H1 (cell line): ENCODE measurements at regions not wholly inside any gene's neighbourhood (a gene's known extent, or its start where the extent isn't known, plus 50 kb on each side); places are given as distances from the start of the nearest gene placed in this dataset.

Experiments used
- KDM1A ChIP-seq: fragments of 200-600, 300-600 bp; sonication (generic); IDR thresholded peaks from 2 replicates; pipeline ENCODE4 v1.7.1; 2016; ENCODE audit warnings: mild to moderate bottlenecking, low read length, borderline replicate concordance
- MAFK ChIP-seq: IDR thresholded peaks from 2 replicates; pipeline ENCODE4 v1.6.1; 2012; ENCODE audit warnings: low read depth, mild to moderate bottlenecking, improper control_type of control experiment, low read length
- NRF1 ChIP-seq: IDR thresholded peaks from 2 replicates; pipeline ENCODE4 v1.6.1; 2011; ENCODE audit warnings: mild to moderate bottlenecking, low read depth, low read length, improper control_type of control experiment
- TF ChIP-seq, protein P1 (sequence below), 3 experiments: IDR thresholded peaks; 1 replicate in 2 of 3; 2 replicates in 1 of 3; pipeline versions ENCODE4 v1.5.1 to v1.6.1; 2011; ENCODE audit warnings: low read length in 3 of 3, mild to moderate bottlenecking in 3 of 3, inconsistent platforms in 2 of 3, low read depth in 1 of 3, moderate library complexity in 1 of 3; ENCODE audit not compliant: insufficient read depth in 1 of 3; ENCODE audit errors: control extremely low read depth in 1 of 3

DNA sequence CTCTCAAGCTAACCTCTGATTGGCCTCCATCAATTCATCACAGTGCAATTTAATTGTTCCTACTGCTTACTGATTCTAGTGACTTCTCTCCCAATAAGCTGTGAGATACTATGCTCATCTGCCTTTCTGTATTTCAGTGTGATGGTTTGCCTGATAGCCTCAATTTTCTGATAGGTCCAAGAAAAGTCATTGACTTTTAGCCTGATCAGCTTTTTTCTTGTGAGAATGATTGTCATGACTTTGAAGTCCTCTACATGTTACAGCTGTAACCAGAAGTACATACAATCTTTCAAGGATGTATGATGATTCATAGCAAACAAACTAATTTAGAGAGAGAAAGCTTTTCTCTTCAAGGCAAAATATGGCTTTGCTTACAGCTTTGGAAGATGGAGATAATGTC, 463.8 kb upstream of the CNTN3 start:
- TF ChIP-seq KDM1A (no peak), NRF1 (no peak), MAFK (no peak)
- TF ChIP-seq, protein P1, sequence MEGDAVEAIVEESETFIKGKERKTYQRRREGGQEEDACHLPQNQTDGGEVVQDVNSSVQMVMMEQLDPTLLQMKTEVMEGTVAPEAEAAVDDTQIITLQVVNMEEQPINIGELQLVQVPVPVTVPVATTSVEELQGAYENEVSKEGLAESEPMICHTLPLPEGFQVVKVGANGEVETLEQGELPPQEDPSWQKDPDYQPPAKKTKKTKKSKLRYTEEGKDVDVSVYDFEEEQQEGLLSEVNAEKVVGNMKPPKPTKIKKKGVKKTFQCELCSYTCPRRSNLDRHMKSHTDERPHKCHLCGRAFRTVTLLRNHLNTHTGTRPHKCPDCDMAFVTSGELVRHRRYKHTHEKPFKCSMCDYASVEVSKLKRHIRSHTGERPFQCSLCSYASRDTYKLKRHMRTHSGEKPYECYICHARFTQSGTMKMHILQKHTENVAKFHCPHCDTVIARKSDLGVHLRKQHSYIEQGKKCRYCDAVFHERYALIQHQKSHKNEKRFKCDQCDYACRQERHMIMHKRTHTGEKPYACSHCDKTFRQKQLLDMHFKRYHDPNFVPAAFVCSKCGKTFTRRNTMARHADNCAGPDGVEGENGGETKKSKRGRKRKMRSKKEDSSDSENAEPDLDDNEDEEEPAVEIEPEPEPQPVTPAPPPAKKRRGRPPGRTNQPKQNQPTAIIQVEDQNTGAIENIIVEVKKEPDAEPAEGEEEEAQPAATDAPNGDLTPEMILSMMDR (IDR thresholded peaks at IDR 0.05; ENCODE audit: control extremely low read depth in 1 of 3, insufficient read depth in 1 of 3, low read depth in 1 of 3, low read length in 3 of 3) = no peak
